Thoracic aorta (tissue), 2 donors: ENCODE measurements at regions not wholly inside any gene's neighbourhood (a gene's known extent, or its start where the extent isn't known, plus 50 kb on each side); places are given as distances from the start of the nearest gene placed in this dataset.

Experiments used
- ATAC-seq: fragments of 150-250 bp; one replicate; pipeline ENCODE4 v1.8.0; 2017; ENCODE audit warnings: low read depth; ENCODE audit not compliant: insufficient number of reproducible peaks, low FRiP score
- DNase-seq: peaks from one replicate; pipeline ENCODE4 v3.0.0-alpha.2; 2020; ENCODE audit warnings: low spot score
- H3K27ac ChIP-seq, 2 donors: fragments of 200-600 bp; sonication (generic); 1 replicate in 1 of 2; 2 replicates in 1 of 2; pipeline ENCODE4 v1.5.1; 2016; ENCODE audit warnings: mild to moderate bottlenecking in 2 of 2, moderate library complexity in 2 of 2
- H3K27me3 ChIP-seq: fragments of 200-600 bp; sonication (generic); replicated peaks from 2 replicates; pipeline ENCODE4 v1.6.0; 2016; ENCODE audit warnings: mild to moderate bottlenecking; ENCODE audit not compliant: insufficient read depth
- H3K36me3 ChIP-seq: fragments of 200-600 bp; sonication (generic); one replicate; pipeline ENCODE4 v1.5.1; 2016
- H3K4me1 ChIP-seq, 2 donors: fragments of 200-600 bp; sonication (generic); 1 replicate in 1 of 2; 2 replicates in 1 of 2; pipeline versions ENCODE4 v1.5.1 to v1.6.0; 2016; ENCODE audit warnings: low read depth in 2 of 2, mild to moderate bottlenecking in 1 of 2; ENCODE audit not compliant: control insufficient read depth in 1 of 2
- H3K4me3 ChIP-seq: fragments of 200-600 bp; sonication (generic); 2 replicates; pipeline ENCODE4 v1.5.1; 2016; ENCODE audit warnings: mild to moderate bottlenecking
- H3K9me3 ChIP-seq: fragments of 200-600 bp; sonication (generic); 2 replicates; pipeline ENCODE4 v1.5.1; 2016
- CTCF ChIP-seq: fragments of 200-600 bp; sonication (generic); IDR thresholded peaks from one replicate; pipeline ENCODE4 v1.5.1; 2019; ENCODE audit warnings: antibody characterized with exemption

DNA sequence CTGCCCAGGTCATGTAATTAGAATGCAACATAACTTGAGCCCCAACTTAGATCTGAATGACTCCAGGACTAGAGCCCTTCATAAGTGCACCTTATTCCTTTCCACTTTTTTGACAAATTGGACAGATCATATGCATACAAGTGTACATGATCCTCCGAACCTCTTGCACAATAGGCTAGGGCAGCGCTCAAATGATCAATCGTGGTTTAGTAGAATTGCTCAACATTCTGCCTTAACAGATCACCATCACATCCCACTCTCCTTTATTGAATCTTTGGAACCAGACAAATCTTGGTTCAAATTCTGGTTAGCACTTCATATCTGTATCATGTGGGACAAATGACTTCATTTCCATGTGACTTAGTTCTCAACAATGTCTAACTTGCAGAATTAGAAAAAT, 106.8 kb upstream of the CDIN1 start:
- Histone ChIP-seq H3K27ac (no peak overlapping the region), H3K27me3 (no peaks in the 10 kb centered on the region), H3K4me3 (no peak overlapping the region), H3K9me3 (no peaks in the 10 kb centered on the region), H3K4me1 (no peaks in the 10 kb centered on the region), H3K36me3 (no peaks in the 10 kb centered on the region)
- no peak for ATAC-seq
- no peak for DNase-seq
- TF ChIP-seq CTCF = no peak

DNA sequence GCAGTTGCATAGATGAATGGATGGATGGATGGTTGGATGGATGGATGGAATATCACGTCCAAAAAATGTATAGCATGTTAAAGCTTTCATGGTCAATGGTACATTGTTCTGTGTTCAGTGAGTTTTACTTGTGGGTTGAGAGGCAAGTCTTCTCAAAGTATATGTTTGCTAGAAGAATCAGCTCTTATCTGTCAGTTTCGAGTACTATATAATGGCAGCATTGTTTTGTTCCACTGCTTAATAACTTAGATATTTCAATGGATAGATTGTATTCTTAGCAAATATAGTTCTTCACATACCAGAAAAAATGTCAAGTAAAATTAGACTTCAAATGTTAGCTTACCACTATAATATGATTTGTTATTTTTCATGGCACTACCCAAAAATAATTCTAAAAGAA, 100.9 kb upstream of the CDIN1 start:
- no peak for DNase-seq
- H3K27me3 ChIP-seq = no peaks in the 10 kb centered on the region
- no peak for ATAC-seq

GRCh38 chr15:36479200-36479896, 100.1 kb upstream of the CDIN1 start:
- H3K9me3 ChIP-seq = no peaks in the 10 kb centered on the region
- ATAC-seq = no peak
- no peak for DNase-seq
- no peaks in the 10 kb centered on the region for H3K4me1 ChIP-seq
- no peak overlapping the region for H3K4me3 ChIP-seq
- no peak overlapping the region for H3K27ac ChIP-seq
- H3K36me3 ChIP-seq = no peaks in the 10 kb centered on the region
- H3K27me3 ChIP-seq = no peaks in the 10 kb centered on the region
- TF ChIP-seq CTCF = no peak

More for the DNA sequence above, 100.9 kb upstream of the CDIN1 start:
- no peak overlapping the region for H3K27ac ChIP-seq
- H3K4me3 ChIP-seq = no peak overlapping the region
- H3K36me3 ChIP-seq = no peaks in the 10 kb centered on the region
- H3K9me3 ChIP-seq = no peaks in the 10 kb centered on the region
- no peaks in the 10 kb centered on the region for H3K4me1 ChIP-seq
- no peak for TF ChIP-seq CTCF

DNA sequence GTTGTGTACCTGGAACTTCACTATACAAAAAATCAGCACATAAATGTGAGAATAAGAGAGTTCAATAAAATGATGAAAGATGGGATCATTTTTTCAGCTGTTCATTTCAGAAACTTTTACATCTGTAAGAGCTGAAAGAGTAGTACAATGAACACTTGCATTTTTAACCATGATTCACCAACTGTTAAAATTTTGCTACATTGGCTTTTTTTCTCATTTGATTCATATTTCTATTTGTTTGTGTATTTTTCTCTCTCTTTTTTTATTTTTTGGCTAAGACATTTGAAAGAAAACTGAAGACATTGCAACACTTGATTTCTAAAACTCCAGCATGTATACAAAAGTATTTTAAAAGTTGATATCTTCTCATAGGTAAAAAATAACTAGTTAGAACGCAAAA, 98.3 kb upstream of the CDIN1 start:
- ATAC-seq = no peak
- Histone ChIP-seq H3K27me3 (no peaks in the 10 kb centered on the region), H3K27ac (no peak overlapping the region), H3K9me3 (no peaks in the 10 kb centered on the region), H3K4me1 (no peaks in the 10 kb centered on the region), H3K36me3 (no peaks in the 10 kb centered on the region), H3K4me3 (no peak overlapping the region)
- no peak for DNase-seq
- TF ChIP-seq CTCF = no peak

- Histone ChIP-seq H3K36me3 (no peaks in the 10 kb centered on the region), H3K9me3 (no peaks in the 10 kb centered on the region), H3K4me1 (no peaks in the 10 kb centered on the region), H3K27ac (no peak overlapping the region), H3K27me3 (no peaks in the 10 kb centered on the region), H3K4me3 (no peak overlapping the region)
- no peak for TF ChIP-seq CTCF
- no peak for DNase-seq
- ATAC-seq = no peak
Observed at GRCh38 chr15:36483409-36483808, 96.0 kb upstream of the CDIN1 start.
